Activated effector memory CD4-positive, alpha-beta T cell treated with Interleukin-2 at 50 U/mL for 16 hours (primary cell): ENCODE measurements at regions not wholly inside any gene's neighbourhood (a gene's known extent, or its start where the extent isn't known, plus 50 kb on each side); places are given as distances from the start of the nearest gene placed in this dataset.

Experiments
- DNase-seq: peaks from one replicate; pipeline ENCODE4 v3.0.0-alpha.2; 2020

GRCh38 chr7:67705850-67706249 is 709.2 kb downstream of the TYW1 start:
- no peak for DNase-seq

- DNase-seq = no peak
Measured at GRCh38 chr7:67711706-67712105, 715.1 kb downstream of the TYW1 start.

- DNase-seq = no peak
Measured at GRCh38 chr7:67713451-67714056, 716.9 kb downstream of the TYW1 start.

- DNase-seq = no peak
Measured at GRCh38 chr7:67716729-67717128, 720.1 kb downstream of the TYW1 start.

GRCh38 chr7:67723591-67723990 is 727.0 kb downstream of the TYW1 start:
- no peak for DNase-seq

- DNase-seq = no peak
Measured at GRCh38 chr7:67724435-67724834, 727.8 kb downstream of the TYW1 start.

GRCh38 chr7:67724955-67725354 is 728.3 kb downstream of the TYW1 start:
- DNase-seq = no peak

- no peak for DNase-seq
Measured at GRCh38 chr7:67725423-67725822, 728.8 kb downstream of the TYW1 start.

- DNase-seq = no peak
Measured at GRCh38 chr7:67729771-67730170, 733.1 kb downstream of the TYW1 start.

GRCh38 chr7:67731704-67732103 is 735.1 kb downstream of the TYW1 start:
- no peak for DNase-seq

GRCh38 chr7:67732898-67733297 is 736.3 kb downstream of the TYW1 start:
- no peak for DNase-seq

- no peak for DNase-seq
Measured at GRCh38 chr7:67738145-67738544, 741.5 kb downstream of the TYW1 start.

GRCh38 chr7:67738958-67739357 is 742.3 kb downstream of the TYW1 start:
- DNase-seq = no peak

- no peak for DNase-seq
Measured at GRCh38 chr7:67743501-67743900, 746.9 kb downstream of the TYW1 start.

- no peak for DNase-seq
Measured at GRCh38 chr7:67752227-67752626, 755.6 kb downstream of the TYW1 start.

- DNase-seq = no peak
Measured at GRCh38 chr7:67753891-67754290, 757.3 kb downstream of the TYW1 start.

GRCh38 chr7:67754651-67755050 is 758.0 kb downstream of the TYW1 start:
- DNase-seq = no peak

- DNase-seq = no peak
Measured at GRCh38 chr7:67758551-67758950, 761.9 kb downstream of the TYW1 start.

GRCh38 chr7:67760971-67761370 is 764.3 kb downstream of the TYW1 start:
- no peak for DNase-seq

GRCh38 chr7:67762516-67762915 is 765.9 kb downstream of the TYW1 start:
- DNase-seq = no peak

- DNase-seq = no peak
Measured at GRCh38 chr7:67764289-67764688, 767.7 kb downstream of the TYW1 start.

GRCh38 chr7:67765481-67766175 is 769.0 kb downstream of the TYW1 start:
- no peak for DNase-seq

- no peak for DNase-seq
Measured at GRCh38 chr7:67766906-67767410, 770.3 kb downstream of the TYW1 start.

GRCh38 chr7:67771846-67772605 is 775.4 kb downstream of the TYW1 start:
- no peak for DNase-seq
